ENCODE measurements at regions not wholly inside any gene's neighbourhood (a gene's known extent, or its start where the extent isn't known, plus 50 kb on each side); places are given as distances from the start of the nearest gene placed in this dataset.

DNA sequence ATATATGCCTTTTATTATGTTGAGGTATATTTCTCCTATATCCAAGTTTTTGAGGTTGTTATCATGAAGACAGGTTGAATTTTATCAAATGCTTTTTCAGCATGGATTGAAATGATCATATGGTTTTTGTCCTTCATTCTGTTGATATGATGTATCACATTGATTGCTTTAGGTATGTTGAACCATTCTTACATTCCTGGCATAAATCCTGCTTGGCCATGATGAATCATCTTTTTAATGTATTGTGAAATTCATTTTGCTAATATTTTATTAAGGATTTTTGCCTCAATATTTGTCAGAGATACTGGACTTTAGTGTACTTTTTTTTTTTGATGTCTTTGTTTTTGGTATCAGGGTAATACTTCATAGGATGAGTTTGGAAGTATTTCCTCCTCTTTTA lies 283.8 kb upstream of the C11orf87 start:
- DNase-seq (ENCODE audit: low read depth, low spot score): no peak
- H3K9me2 ChIP-seq (ENCODE audit: insufficient read depth): no peaks in the 10 kb centered on the region
- H3K4me3 ChIP-seq (replicated peaks in 1 of 2; ENCODE audit: low read depth in 1 of 2, low read length in 2 of 2): no peak overlapping the region

GRCh38 chr11:109140426-109140825 lies 281.6 kb upstream of the C11orf87 start:
- Histone ChIP-seq H3K27ac (ENCODE audit: low read depth, low read length) (no peak overlapping the region), H3K9me3 (ENCODE audit: control insufficient read depth in 1 of 2, insufficient read depth in 1 of 2, low read depth in 1 of 2, low read length in 2 of 2) (no peaks in the 10 kb centered on the region), H3K36me3 (ENCODE audit: control insufficient read depth in 1 of 2, insufficient read depth in 2 of 2, low read length in 2 of 2) (no peaks in the 10 kb centered on the region), H3K9me2 (ENCODE audit: insufficient read depth) (no peaks in the 10 kb centered on the region), H2AFZ (ENCODE audit: low read depth, low read length, poor library complexity, severe bottlenecking) (no peak overlapping the region), H4K20me1 (ENCODE audit: insufficient read depth) (no peaks in the 10 kb centered on the region), H3K4me1 (ENCODE audit: control insufficient read depth in 1 of 2, insufficient read depth in 2 of 2, low read length in 2 of 2) (no peaks in the 10 kb centered on the region), H3K4me3 (replicated peaks in 1 of 2; ENCODE audit: low read depth in 1 of 2, low read length in 2 of 2) (no peak overlapping the region), H3K27me3 (ENCODE audit: insufficient read depth, low read length) (no peaks in the 10 kb centered on the region), H3K4me2 (ENCODE audit: low read length) (no peak overlapping the region), H3K79me2 (ENCODE audit: insufficient read depth, low read length) (no peaks in the 10 kb centered on the region), H3K9ac (ENCODE audit: low read length) (no peak overlapping the region)
- TF ChIP-seq POLR2AphosphoS5 (IDR thresholded peaks at IDR 0.05; ENCODE audit: low read depth, low read length): no peak
- no peak for TF ChIP-seq ZFX (IDR thresholded peaks at IDR 0.05)
- TF ChIP-seq SP1 (IDR thresholded peaks at IDR 0.05; ENCODE audit: low read depth): no peak
- no peak for TF ChIP-seq CEBPB (IDR thresholded peaks at IDR 0.05; ENCODE audit: low read depth)
- TF ChIP-seq TCF7L2 (IDR thresholded peaks at IDR 0.05; ENCODE audit: borderline replicate concordance, extremely low read depth, insufficient read depth, insufficient read length): no peak
- no peak for TF ChIP-seq EGR1 (IDR thresholded peaks at IDR 0.05; ENCODE audit: low read depth)
- TF ChIP-seq SIN3A (IDR thresholded peaks at IDR 0.05; ENCODE audit: low read depth): no peak
- no peak for TF ChIP-seq RAD21 (IDR thresholded peaks at IDR 0.05; ENCODE audit: low read depth)
- TF ChIP-seq YY1 (IDR thresholded peaks at IDR 0.05; ENCODE audit: extremely low read depth, insufficient replicate concordance, low read depth, low read length): no peak
- no peak for TF ChIP-seq POLR2A (IDR thresholded peaks at IDR 0.05; ENCODE audit: borderline replicate concordance, extremely low read depth, insufficient read depth, insufficient read length)
- TF ChIP-seq EZH2 (IDR thresholded peaks at IDR 0.05): no peak
- no peak for TF ChIP-seq FOSL1 (IDR thresholded peaks at IDR 0.05; ENCODE audit: low read depth)
- POLR2A ChIA-PET: no interaction called here
- BruUV-seq (replicated peaks): no TSS peak
- intact Hi-C loops (cut with micrococcal nuclease): no loop called here
- no peak for ATAC-seq
- CTCF ChIA-PET: no interaction called here
- RAD21 ChIA-PET (ENCODE audit: low non-redundant PET in 1 of 2, low total read pairs in 2 of 2, uncharacterized antibody in 2 of 2, unreplicated experiment in 2 of 2): no interaction called here
- no peak for DNase-seq (ENCODE audit: low read depth, low spot score)

More for the DNA sequence above, 283.8 kb upstream of the C11orf87 start:
- Histone ChIP-seq H4K20me1 (ENCODE audit: insufficient read depth) (no peaks in the 10 kb centered on the region), H3K4me1 (ENCODE audit: control insufficient read depth in 1 of 2, insufficient read depth in 2 of 2, low read length in 2 of 2) (no peaks in the 10 kb centered on the region), H3K27ac (ENCODE audit: low read depth, low read length) (no peak overlapping the region), H2AFZ (ENCODE audit: low read depth, low read length, poor library complexity, severe bottlenecking) (no peak overlapping the region), H3K79me2 (ENCODE audit: insufficient read depth, low read length) (no peaks in the 10 kb centered on the region), H3K9ac (ENCODE audit: low read length) (no peak overlapping the region), H3K4me2 (ENCODE audit: low read length) (no peak overlapping the region), H3K27me3 (ENCODE audit: insufficient read depth, low read length) (no peaks in the 10 kb centered on the region), H3K36me3 (ENCODE audit: control insufficient read depth in 1 of 2, insufficient read depth in 2 of 2, low read length in 2 of 2) (no peaks in the 10 kb centered on the region), H3K9me3 (ENCODE audit: control insufficient read depth in 1 of 2, insufficient read depth in 1 of 2, low read depth in 1 of 2, low read length in 2 of 2) (no peaks in the 10 kb centered on the region)
- TF ChIP-seq, protein P1, sequence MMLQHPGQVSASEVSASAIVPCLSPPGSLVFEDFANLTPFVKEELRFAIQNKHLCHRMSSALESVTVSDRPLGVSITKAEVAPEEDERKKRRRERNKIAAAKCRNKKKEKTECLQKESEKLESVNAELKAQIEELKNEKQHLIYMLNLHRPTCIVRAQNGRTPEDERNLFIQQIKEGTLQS (IDR thresholded peaks at IDR 0.05): no peak
- TF ChIP-seq EGR1 (IDR thresholded peaks at IDR 0.05; ENCODE audit: low read depth) (no peak), TCF7L2 (IDR thresholded peaks at IDR 0.05; ENCODE audit: borderline replicate concordance, extremely low read depth, insufficient read depth, insufficient read length) (no peak), ZFX (IDR thresholded peaks at IDR 0.05) (no peak), SRF (IDR thresholded peaks at IDR 0.05; ENCODE audit: low read depth) (no peak), ELF1 (IDR thresholded peaks at IDR 0.05; ENCODE audit: borderline replicate concordance, low read depth) (no peak), SP1 (IDR thresholded peaks at IDR 0.05; ENCODE audit: low read depth) (no peak), CBX3 (IDR thresholded peaks at IDR 0.05; ENCODE audit: low read depth) (no peak)
- TF ChIP-seq, protein P2, sequence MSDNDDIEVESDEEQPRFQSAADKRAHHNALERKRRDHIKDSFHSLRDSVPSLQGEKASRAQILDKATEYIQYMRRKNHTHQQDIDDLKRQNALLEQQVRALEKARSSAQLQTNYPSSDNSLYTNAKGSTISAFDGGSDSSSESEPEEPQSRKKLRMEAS (IDR thresholded peaks at IDR 0.05): no peak
- no peak for ATAC-seq
- CTCF ChIA-PET: no interaction called here
- POLR2A ChIA-PET: no interaction called here
- intact Hi-C loops (cut with micrococcal nuclease): no loop called here
- no TSS peak for BruUV-seq (replicated peaks)
- RAD21 ChIA-PET (ENCODE audit: low non-redundant PET in 1 of 2, low total read pairs in 2 of 2, uncharacterized antibody in 2 of 2, unreplicated experiment in 2 of 2): no interaction called here
